Type B pancreatic cell (in vitro differentiated cells): ENCODE measurements at regions not wholly inside any gene's neighbourhood (a gene's known extent, or its start where the extent isn't known, plus 50 kb on each side); places are given as distances from the start of the nearest gene placed in this dataset.
"Not testable (repeated sequence)": the region's sequence is repeated elsewhere in the genome, so short reads cannot be mapped to it uniquely, and the experiment has no call there.

ENCODE experiments used
- DNase-seq: peaks from one replicate; pipeline ENCODE4 v3.0.0; 2021; ENCODE audit warnings: mixed read lengths; ENCODE audit not compliant: unreplicated experiment; ENCODE audit errors: extremely low spot score
- H3K27ac Mint-ChIP-seq: 2 replicates; pipeline ENCODE4 v1.8.0; 2021; ENCODE audit warnings: mild to moderate bottlenecking, mixed read lengths
- H3K27me3 Mint-ChIP-seq: 2 replicates; pipeline ENCODE4 v1.8.0; 2021; ENCODE audit warnings: mixed read lengths
- H3K36me3 Mint-ChIP-seq: 2 replicates; pipeline ENCODE4 v1.8.0; 2021; ENCODE audit warnings: mixed read lengths
- H3K4me1 Mint-ChIP-seq: one replicate; pipeline ENCODE4 v1.8.0; 2021; ENCODE audit warnings: mixed read lengths; ENCODE audit not compliant: unreplicated experiment
- H3K4me3 Mint-ChIP-seq: 2 replicates; pipeline ENCODE4 v1.8.0; 2021; ENCODE audit warnings: mild to moderate bottlenecking, mixed read lengths
- H3K9me3 Mint-ChIP-seq: 2 replicates; pipeline ENCODE4 v1.8.0; 2021; ENCODE audit warnings: mixed read lengths
- CTCF ChIP-seq: fragments of 200-600 bp; sonication (generic); conservative IDR thresholded peaks from 2 replicates; pipeline ENCODE4 v1.5.0; 2021; ENCODE audit warnings: antibody characterized with exemption, mild to moderate bottlenecking

- H3K27me3 Mint-ChIP-seq = no peaks in the 10 kb centered on the region
- H3K27ac Mint-ChIP-seq = no peak overlapping the region
- H3K4me3 Mint-ChIP-seq = no peak overlapping the region
- H3K36me3 Mint-ChIP-seq = no peaks in the 10 kb centered on the region
- H3K4me1 Mint-ChIP-seq = peaks cover 9% of the 10 kb centered on the region
- no peak for DNase-seq
- peaks cover 12% of the 10 kb centered on the region for H3K9me3 Mint-ChIP-seq
- TF ChIP-seq CTCF = no peak
Observed at GRCh38 chr3:94645790-94646189, 582.9 kb downstream of the NSUN3 start.

GRCh38 chr3:94647131-94647530 is 584.3 kb downstream of the NSUN3 start:
- Mint-ChIP-seq H3K27me3 (no peaks in the 10 kb centered on the region), H3K27ac (no peak overlapping the region), H3K36me3 (no peaks in the 10 kb centered on the region), H3K4me3 (no peak overlapping the region), H3K4me1 (peaks cover 9% of the 10 kb centered on the region), H3K9me3 (peaks cover 12% of the 10 kb centered on the region)
- no peak for TF ChIP-seq CTCF
- DNase-seq = no peak

- not testable (repeated sequence) for DNase-seq
Observed at GRCh38 chr3:94648270-94649180, 585.7 kb downstream of the NSUN3 start.

GRCh38 chr3:94654096-94654495 is 591.2 kb downstream of the NSUN3 start:
- H3K36me3 Mint-ChIP-seq = no peaks in the 10 kb centered on the region
- no peak overlapping the region for H3K4me3 Mint-ChIP-seq
- no peak for DNase-seq
- H3K4me1 Mint-ChIP-seq = peaks cover 5% of the 10 kb centered on the region
- no peak overlapping the region for H3K27ac Mint-ChIP-seq
- H3K9me3 Mint-ChIP-seq = no peaks in the 10 kb centered on the region
- H3K27me3 Mint-ChIP-seq = no peaks in the 10 kb centered on the region
- TF ChIP-seq CTCF = no peak

More at GRCh38 chr3:94648270-94649180, 585.7 kb downstream of the NSUN3 start:
- not testable (repeated sequence) for H3K27me3 Mint-ChIP-seq, H3K9me3 Mint-ChIP-seq, H3K4me1 Mint-ChIP-seq, H3K36me3 Mint-ChIP-seq
- H3K27ac Mint-ChIP-seq = peak overlapping the region; percentile 48
- peak overlapping the region; percentile 70 for H3K4me3 Mint-ChIP-seq

- Mint-ChIP-seq H3K36me3 (no peaks in the 10 kb centered on the region), H3K9me3 (no peaks in the 10 kb centered on the region), H3K27me3 (no peaks in the 10 kb centered on the region), H3K4me1 (no peaks in the 10 kb centered on the region), H3K4me3 (no peak overlapping the region), H3K27ac (no peak overlapping the region)
- no peak for TF ChIP-seq CTCF
- DNase-seq = no peak
Observed at GRCh38 chr3:94665922-94666321, 603.1 kb downstream of the NSUN3 start.

GRCh38 chr3:94671078-94671477 is 608.2 kb downstream of the NSUN3 start:
- H3K36me3 Mint-ChIP-seq = no peaks in the 10 kb centered on the region
- H3K27me3 Mint-ChIP-seq = no peaks in the 10 kb centered on the region
- H3K27ac Mint-ChIP-seq = no peak overlapping the region
- no peak for TF ChIP-seq CTCF
- no peaks in the 10 kb centered on the region for H3K9me3 Mint-ChIP-seq
- H3K4me1 Mint-ChIP-seq = peaks cover 7% of the 10 kb centered on the region
- DNase-seq = no peak
- H3K4me3 Mint-ChIP-seq = no peak overlapping the region
